ENCODE measurements at regions not wholly inside any gene's neighbourhood (a gene's known extent, or its start where the extent isn't known, plus 50 kb on each side); places are given as distances from the start of the nearest gene placed in this dataset.

- Histone ChIP-seq H3K9me3 (ENCODE audit: control insufficient read depth, insufficient read depth, low read depth, low read length) (no peaks in the 10 kb centered on the region), H3K27me3 (ENCODE audit: control insufficient read depth, insufficient read depth, low read length) (no peaks in the 10 kb centered on the region), H3K79me2 (ENCODE audit: control insufficient read depth, insufficient read depth, low read length) (no peaks in the 10 kb centered on the region), H3K4me3 (replicated peaks in 1 of 4; ENCODE audit: control extremely low read depth in 1 of 4, insufficient read depth in 1 of 4, low read depth in 3 of 4, low read length in 4 of 4) (no peak overlapping the region), H3K4me2 (ENCODE audit: extremely low read depth, insufficient read depth, low read length) (no peak overlapping the region), H3K4me1 (ENCODE audit: control insufficient read depth, extremely low read depth, insufficient read depth, low read length) (no peaks in the 10 kb centered on the region), H4K20me1 (ENCODE audit: control insufficient read depth, extremely low read depth, insufficient read depth, low read length) (no peaks in the 10 kb centered on the region), H3K36me3 (ENCODE audit: control insufficient read depth, insufficient read depth, low read length) (no peaks in the 10 kb centered on the region), H2AFZ (ENCODE audit: low read length) (no peak overlapping the region), H3K9ac (ENCODE audit: insufficient read depth, low read length) (no peak overlapping the region), H3K27ac (ENCODE audit: insufficient read depth, low read length) (no peak overlapping the region)
- DNase-seq (ENCODE audit: low read depth in 2 of 2), result no peak
- TF ChIP-seq CTCF (conservative IDR thresholded peaks at IDR 0.05 in 1 of 2, IDR thresholded peaks at IDR 0.05 in 1 of 2; ENCODE audit: low read depth in 1 of 2, low read length in 2 of 2) (no peak), EZH2 (IDR thresholded peaks at IDR 0.05; ENCODE audit: low read length, missing control alignments) (no peak)
Measured at GRCh38 chr11:70550456-70551195, 152.3 kb downstream of the CTTN start.

- no peak overlapping the region for H3K4me2 ChIP-seq (ENCODE audit: extremely low read depth, insufficient read depth, low read length)
Measured at GRCh38 chr11:70551351-70552166, 153.2 kb downstream of the CTTN start.

More at GRCh38 chr11:70551351-70552166, 153.2 kb downstream of the CTTN start:
- no peaks in the 10 kb centered on the region for H4K20me1 ChIP-seq (ENCODE audit: control insufficient read depth, extremely low read depth, insufficient read depth, low read length)
- H3K79me2 ChIP-seq (ENCODE audit: control insufficient read depth, insufficient read depth, low read length), result no peaks in the 10 kb centered on the region
- H3K36me3 ChIP-seq (ENCODE audit: control insufficient read depth, insufficient read depth, low read length), result no peaks in the 10 kb centered on the region
- no peak overlapping the region for H3K27ac ChIP-seq (ENCODE audit: insufficient read depth, low read length)
- no peak for TF ChIP-seq CTCF (conservative IDR thresholded peaks at IDR 0.05 in 1 of 2, IDR thresholded peaks at IDR 0.05 in 1 of 2; ENCODE audit: low read depth in 1 of 2, low read length in 2 of 2)
- TF ChIP-seq EZH2 (IDR thresholded peaks at IDR 0.05; ENCODE audit: low read length, missing control alignments), result no peak
- H3K9me3 ChIP-seq (ENCODE audit: control insufficient read depth, insufficient read depth, low read depth, low read length), result no peaks in the 10 kb centered on the region
- H3K9ac ChIP-seq (ENCODE audit: insufficient read depth, low read length), result no peak overlapping the region
- H3K27me3 ChIP-seq (ENCODE audit: control insufficient read depth, insufficient read depth, low read length), result no peaks in the 10 kb centered on the region
- no peak overlapping the region for H3K4me3 ChIP-seq (replicated peaks in 1 of 4; ENCODE audit: control extremely low read depth in 1 of 4, insufficient read depth in 1 of 4, low read depth in 3 of 4, low read length in 4 of 4)
- H2AFZ ChIP-seq (ENCODE audit: low read length), result no peak overlapping the region
- no peaks in the 10 kb centered on the region for H3K4me1 ChIP-seq (ENCODE audit: control insufficient read depth, extremely low read depth, insufficient read depth, low read length)
- peak in 1 of 2 donors; percentile 87 for DNase-seq (ENCODE audit: low read depth in 2 of 2)
